CD14-positive monocyte (primary cell): ENCODE measurements at regions not wholly inside any gene's neighbourhood (a gene's known extent, or its start where the extent isn't known, plus 50 kb on each side); places are given as distances from the start of the nearest gene placed in this dataset.
"Not testable (repeated sequence)": the region's sequence is repeated elsewhere in the genome, so short reads cannot be mapped to it uniquely, and the experiment has no call there.

Experiments used
- DNase-seq, 3 donors: peaks; one replicate each; pipeline ENCODE4 v3.0.0-alpha.2; 2011 to 2022
- H2AFZ ChIP-seq: 2 replicates; pipeline ENCODE4 v1.6.0; 2012; ENCODE audit warnings: mild to moderate bottlenecking, low read depth, low read length, inconsistent platforms; ENCODE audit not compliant: insufficient read depth, poor library complexity, severe bottlenecking
- H3K27ac ChIP-seq, 2 donors: 1 replicate in 1 of 2; 2 replicates in 1 of 2; pipeline ENCODE4 v1.5.1; 2012 to 2013; ENCODE audit warnings: low read length in 2 of 2, control low read depth in 1 of 2, inconsistent platforms in 1 of 2, low read depth in 1 of 2, mild to moderate bottlenecking in 1 of 2
- H3K27me3 ChIP-seq, 2 donors: one replicate each; pipeline versions ENCODE4 v1.6.0 to v1.6.1; 2011 to 2013; ENCODE audit warnings: low read length in 2 of 2; ENCODE audit not compliant: control insufficient read depth in 2 of 2, insufficient read depth in 2 of 2
- H3K36me3 ChIP-seq, 2 donors: replicated peaks in 1 of 2; 1 replicate in 1 of 2; 2 replicates in 1 of 2; pipeline versions ENCODE4 v1.5.1 to v1.6.1; 2012 to 2013; ENCODE audit warnings: low read length in 2 of 2, control low read depth in 1 of 2, inconsistent platforms in 1 of 2, mild to moderate bottlenecking in 1 of 2; ENCODE audit not compliant: insufficient read depth in 2 of 2, control insufficient read depth in 1 of 2
- H3K4me1 ChIP-seq, 2 donors: 1 replicate in 1 of 2; 2 replicates in 1 of 2; pipeline versions ENCODE4 v1.5.1 to v1.6.1; 2012 to 2013; ENCODE audit warnings: low read length in 2 of 2, control low read depth in 1 of 2, inconsistent platforms in 1 of 2, mild to moderate bottlenecking in 1 of 2, moderate library complexity in 1 of 2; ENCODE audit not compliant: insufficient read depth in 2 of 2, control insufficient read depth in 1 of 2
- H3K4me2 ChIP-seq: replicated peaks from 2 replicates; pipeline ENCODE3; 2012; ENCODE audit warnings: low read length, moderate library complexity, mild to moderate bottlenecking; ENCODE audit not compliant: poor library complexity, severe bottlenecking; ENCODE audit errors: extremely low read depth
- H3K4me3 ChIP-seq, 3 experiments: fragments of 200-600 bp in 1 of 3; sonication (generic) in 1 of 3; replicated peaks in 1 of 3; 1 replicate in 2 of 3; 2 replicates in 1 of 3; pipeline ENCODE4 v1.5.1; 2011 to 2013; ENCODE audit warnings: low read length in 3 of 3, mild to moderate bottlenecking in 3 of 3, control low read depth in 2 of 3, low read depth in 2 of 3, inconsistent platforms in 1 of 3, moderate library complexity in 1 of 3
- H3K79me2 ChIP-seq: 2 replicates; pipeline ENCODE4 v1.6.0; 2012; ENCODE audit warnings: mild to moderate bottlenecking, control low read depth, inconsistent platforms, low read length, moderate library complexity; ENCODE audit not compliant: insufficient read depth
- H3K9ac ChIP-seq: 2 replicates; pipeline ENCODE4 v1.6.0; 2017; ENCODE audit warnings: low read length, mild to moderate bottlenecking; ENCODE audit not compliant: insufficient read depth, poor library complexity, severe bottlenecking
- H3K9me3 ChIP-seq, 2 donors: replicated peaks in 1 of 2; 1 replicate in 1 of 2; 2 replicates in 1 of 2; pipeline versions ENCODE4 v1.5.1 to v1.6.1; 2012 to 2013; ENCODE audit warnings: low read length in 2 of 2, control low read depth in 1 of 2; ENCODE audit not compliant: control insufficient read depth in 1 of 2, insufficient read depth in 1 of 2
- H4K20me1 ChIP-seq: 2 replicates; pipeline ENCODE4 v1.6.0; 2012; ENCODE audit warnings: mild to moderate bottlenecking, low read length, control low read depth, moderate library complexity; ENCODE audit not compliant: insufficient read depth
- H3K27ac Mint-ChIP-seq, 7 donors: one replicate each; pipeline ENCODE4 v1.8.0; 2020; ENCODE audit warnings: mild to moderate bottlenecking in 7 of 7, mixed read lengths in 7 of 7, moderate library complexity in 6 of 7, inconsistent platforms in 2 of 7
- H3K27me3 Mint-ChIP-seq, 3 donors: one replicate each; pipeline ENCODE4 v1.8.0; 2021 to 2022; ENCODE audit warnings: low read depth in 3 of 3, mild to moderate bottlenecking in 3 of 3, mixed read lengths in 3 of 3, moderate library complexity in 3 of 3, inconsistent platforms in 1 of 3
- H3K36me3 Mint-ChIP-seq, 2 donors: one replicate each; pipeline ENCODE4 v1.8.0; 2020; ENCODE audit warnings: mixed read lengths in 2 of 2, inconsistent platforms in 1 of 2, mild to moderate bottlenecking in 1 of 2
- H3K4me1 Mint-ChIP-seq: one replicate; pipeline ENCODE4 v1.8.0; 2020; ENCODE audit warnings: mild to moderate bottlenecking, mixed read lengths
- H3K4me3 Mint-ChIP-seq, 2 donors: one replicate each; pipeline ENCODE4 v1.8.0; 2020; ENCODE audit warnings: mild to moderate bottlenecking in 2 of 2, mixed read lengths in 2 of 2, moderate library complexity in 1 of 2
- H3K9me3 Mint-ChIP-seq, 7 donors: one replicate each; pipeline ENCODE4 v1.8.0; 2020 to 2022; ENCODE audit warnings: mixed read lengths in 7 of 7, mild to moderate bottlenecking in 6 of 7, moderate library complexity in 6 of 7, inconsistent platforms in 2 of 7
- CTCF ChIP-seq: fragments of 200-600 bp; IDR thresholded peaks from one replicate; pipeline ENCODE4 v1.8.0; 2022; ENCODE audit warnings: antibody characterized with exemption, mild to moderate bottlenecking
- WGBS: methylation state at CpG from one replicate; pipeline ENCODE4 v1.1.5; 2013; ENCODE audit warnings: missing lambda C conversion rate; ENCODE audit not compliant: insufficient coverage; 5-methylcytosine and 5-hydroxymethylcytosine counted together
- intact Hi-C, 2 donors: fragments of 100-400 bp; cut with micrococcal nuclease; formaldehyde crosslinking; loops; one replicate each; pipeline versions ENCODE4 v1.15.0 to v1.15.1; 2023

- intact Hi-C loops, result loop anchor here (5.0 to 10.0 kb wide), 4 partner anchors 33 to 80 kb away; partner anchors contain the start of gene UTRN (in 2 of the 2)
- Histone ChIP-seq H2AFZ (peak overlapping the region; percentile 58), H3K36me3 (no peaks in the 10 kb centered on the region), H3K27me3 (no peaks in the 10 kb centered on the region), H3K4me2 (peak overlapping the region; percentile 76), H3K4me3 (peak overlapping the region; percentile 47 to 93 (median 79)), H3K9me3 (peaks cover 0 to 3% of the 10 kb centered on the region in 2 donors), H3K27ac (peak overlapping the region; percentile 96 to 97), H3K4me1 (peaks cover 33 to 34% of the 10 kb centered on the region in 2 donors), H3K79me2 (peaks cover 100% of the 10 kb centered on the region), H3K9ac (peak overlapping the region; percentile 71), H4K20me1 (peaks cover 81% of the 10 kb centered on the region)
- 53% methylated on average over 2 of the region's 3 CpGs for WGBS
- H3K9me3 Mint-ChIP-seq, result peaks cover 0 to 10% (median 5%) of the 10 kb centered on the region in 7 donors
- DNase-seq, result peak in 2 of 3 donors; percentile 12 to 24
- no peak for TF ChIP-seq CTCF
- H3K27me3 Mint-ChIP-seq, result no peaks in the 10 kb centered on the region
- H3K27ac Mint-ChIP-seq, result peak overlapping the region; percentile 93 to 97 (median 94)
- peak overlapping the region; percentile 76 to 93 for H3K4me3 Mint-ChIP-seq
- peaks cover 57% of the 10 kb centered on the region for H3K4me1 Mint-ChIP-seq
- H3K36me3 Mint-ChIP-seq, result peaks cover 10 to 15% of the 10 kb centered on the region in 2 donors
Measured at GRCh38 chr6:144364782-144365181, 79.6 kb downstream of the UTRN start.

DNA sequence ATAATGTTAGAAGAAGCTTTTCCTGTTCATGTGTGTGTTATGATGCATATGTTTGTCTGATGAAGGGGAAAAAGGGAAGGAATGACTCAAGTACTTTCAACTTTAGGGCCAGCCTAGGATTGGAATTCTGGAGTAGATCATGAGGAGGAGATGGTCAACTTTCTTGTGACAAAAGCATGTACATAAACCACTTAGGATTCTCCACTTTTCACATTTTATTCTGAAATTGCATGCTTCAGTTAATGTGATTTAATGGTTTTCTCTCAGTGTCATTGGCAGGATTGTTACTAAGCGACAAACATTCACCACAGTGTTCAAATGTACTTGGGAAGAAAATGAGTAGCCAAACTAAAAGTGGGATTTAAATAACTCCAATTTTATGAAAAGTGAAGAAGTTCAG, 80.1 kb downstream of the UTRN start:
- peak overlapping the region; percentile 31 to 97 for H3K27ac ChIP-seq
- H3K9me3 Mint-ChIP-seq, result peaks cover 0 to 10% (median 7%) of the 10 kb centered on the region in 7 donors
- H3K27me3 Mint-ChIP-seq, result no peaks in the 10 kb centered on the region
- peaks cover 33 to 34% of the 10 kb centered on the region in 2 donors for H3K4me1 ChIP-seq
- H3K4me3 ChIP-seq, result peak overlapping the region in 2 of 3 experiments; percentile 79 to 93
- intact Hi-C loops, result loop anchor here (10.0 kb wide), 2 partner anchors 50 to 80 kb away; partner anchors contain the start of gene UTRN (in 1 of the 2)
- TF ChIP-seq CTCF, result no peak
- no peak overlapping the region for H2AFZ ChIP-seq
- H3K4me3 Mint-ChIP-seq, result peak overlapping the region in 1 of 2 donors; percentile 93
- no peaks in the 10 kb centered on the region for H3K27me3 ChIP-seq
- peaks cover 81% of the 10 kb centered on the region for H4K20me1 ChIP-seq
- H3K36me3 ChIP-seq, result no peaks in the 10 kb centered on the region
- H3K4me2 ChIP-seq, result peak overlapping the region; percentile 76
- peaks cover 12 to 16% of the 10 kb centered on the region in 2 donors for H3K36me3 Mint-ChIP-seq
- H3K9ac ChIP-seq, result peak overlapping the region; percentile 71
- H3K4me1 Mint-ChIP-seq, result peaks cover 53% of the 10 kb centered on the region
- H3K27ac Mint-ChIP-seq, result peak overlapping the region; percentile 43 to 93 (median 77)
- 100% methylated on average over 1 of the region's 1 CpG for WGBS
- H3K79me2 ChIP-seq, result peaks cover 100% of the 10 kb centered on the region
- peaks cover 0 to 3% of the 10 kb centered on the region in 2 donors for H3K9me3 ChIP-seq
- DNase-seq, result peak in 2 of 3 donors; percentile 32 to 45

DNA sequence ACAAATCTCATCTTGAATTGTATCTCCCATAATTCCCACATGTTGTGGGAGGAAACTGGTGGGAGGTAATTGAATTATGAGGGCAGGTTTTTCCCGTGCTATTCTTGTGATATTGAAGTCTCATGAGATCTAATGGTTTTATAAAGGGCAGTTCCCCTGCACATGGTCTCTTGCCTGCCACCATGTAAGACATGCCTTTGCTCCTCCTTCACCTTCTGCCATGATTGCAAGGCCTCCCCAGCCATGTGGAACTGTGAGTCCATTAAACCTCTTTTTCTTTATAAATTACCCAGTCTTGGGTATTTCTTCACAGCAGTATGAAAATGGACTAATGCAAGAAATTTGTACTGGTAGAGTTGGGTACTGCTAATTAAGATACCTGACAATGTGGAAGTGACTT, 84.6 kb downstream of the UTRN start:
- H3K4me2 ChIP-seq, H3K27me3 Mint-ChIP-seq, H3K9me3 ChIP-seq, DNase-seq, H3K9ac ChIP-seq, H3K4me3 ChIP-seq, H3K36me3 ChIP-seq, H2AFZ ChIP-seq, H3K27me3 ChIP-seq, H3K4me3 Mint-ChIP-seq, H3K27ac ChIP-seq: not testable (repeated sequence)
- peaks cover 13 to 14% of the 10 kb centered on the region in 2 donors for H3K4me1 ChIP-seq
- Mint-ChIP-seq H3K27ac (peak overlapping the region in 1 of 7 donors; percentile 21), H3K4me1 (peaks cover 21% of the 10 kb centered on the region), H3K9me3 (peaks cover 0 to 10% (median 7%) of the 10 kb centered on the region in 7 donors), H3K36me3 (peaks cover 20 to 27% of the 10 kb centered on the region in 2 donors)
- 100% methylated on average over 1 of the region's 1 CpG for WGBS
- H4K20me1 ChIP-seq, result peaks cover 78% of the 10 kb centered on the region
- intact Hi-C loops, result loop anchor here (10.0 kb wide), 2 partner anchors 55 to 85 kb away; partner anchors contain the start of gene UTRN (in 1 of the 2)
- peaks cover 98% of the 10 kb centered on the region for H3K79me2 ChIP-seq
